Endothelial cell of umbilical vein (primary cell): ENCODE measurements at regions not wholly inside any gene's neighbourhood (a gene's known extent, or its start where the extent isn't known, plus 50 kb on each side); places are given as distances from the start of the nearest gene placed in this dataset.

Source experiments
- BruUV-seq: library from RNA; stranded (reverse); fragments of 400-500 nt; replicated peaks from 2 replicates; lab custom pipeline; 2021; lab: Mats Ljungman, UMichigan
- CTCF ChIA-PET: fragments of 300-600, 350-600 bp; sonication (Branson Sonifier 250); formaldehyde crosslinking; loops from one replicate; lab custom pipeline; 2021; ENCODE audit warnings: antibody characterized with exemption, inconsistent platforms; lab: Charles Lee
- POLR2A ChIA-PET: fragments of 300-600, 350-600 bp; sonication (Branson Sonifier 250); formaldehyde crosslinking; loops from one replicate; lab custom pipeline; 2021; ENCODE audit warnings: antibody characterized with exemption, inconsistent platforms; lab: Charles Lee
- DNase-seq: peaks from one replicate; pipeline ENCODE4 v3.0.0-alpha.2; 2011; ENCODE audit warnings: low read depth, low spot score
- FAIRE-seq: peaks from 2 replicates; lab custom pipeline; 2011; peaks lifted over from hg19 to GRCh38; lab: Jason Lieb, UNC
- H2AFZ ChIP-seq: 2 replicates; pipeline ENCODE4 v1.6.0; 2012; ENCODE audit warnings: low read depth, low read length, control low read depth, inconsistent platforms
- H3K27ac ChIP-seq: 2 replicates; pipeline ENCODE4 v1.5.1; 2011; ENCODE audit warnings: low read depth, mild to moderate bottlenecking, control low read depth, low read length, moderate library complexity; ENCODE audit not compliant: insufficient read depth
- H3K27me3 ChIP-seq, 2 experiments: 2 replicates each; pipeline versions ENCODE4 v1.6.0 to v1.6.1; 2011; ENCODE audit warnings: low read length in 2 of 2, mixed read lengths in 1 of 2; ENCODE audit not compliant: control insufficient read depth in 2 of 2, insufficient read depth in 2 of 2
- H3K36me3 ChIP-seq, 2 experiments: 2 replicates in 1 of 2; 3 replicates in 1 of 2; pipeline ENCODE4 v1.5.1; 2011; ENCODE audit warnings: low read length in 2 of 2, mild to moderate bottlenecking in 1 of 2, moderate library complexity in 1 of 2; ENCODE audit not compliant: control insufficient read depth in 2 of 2, insufficient read depth in 2 of 2; ENCODE audit errors: extremely low read depth in 1 of 2
- H3K4me1 ChIP-seq: 3 replicates; pipeline ENCODE4 v1.5.1; 2011; ENCODE audit warnings: mild to moderate bottlenecking, low read length; ENCODE audit not compliant: control insufficient read depth, insufficient read depth; ENCODE audit errors: extremely low read depth
- H3K4me2 ChIP-seq: 2 replicates; pipeline ENCODE4 v1.6.1; 2011; ENCODE audit warnings: low read length, control low read depth, mixed read lengths; ENCODE audit not compliant: insufficient read depth
- H3K4me3 ChIP-seq, 3 experiments: fragments of 200-600 bp in 1 of 3; sonication (generic), shearing (Covaris generic) in 1 of 3; replicated peaks in 1 of 3; 2 replicates each; pipeline ENCODE4 v1.5.1; 2011 to 2016; ENCODE audit warnings: control low read depth in 3 of 3, low read length in 3 of 3, mild to moderate bottlenecking in 2 of 3, inconsistent platforms in 1 of 3, low read depth in 1 of 3, moderate library complexity in 1 of 3; ENCODE audit not compliant: insufficient read depth in 1 of 3
- H3K79me2 ChIP-seq: 2 replicates; pipeline ENCODE4 v1.6.0; 2012; ENCODE audit warnings: low read length, inconsistent platforms; ENCODE audit not compliant: control insufficient read depth, insufficient read depth
- H3K9ac ChIP-seq: replicated peaks from 2 replicates; pipeline ENCODE3; 2011; ENCODE audit warnings: low read length, control low read depth; ENCODE audit not compliant: insufficient read depth; ENCODE audit errors: extremely low read depth
- H3K9me1 ChIP-seq: replicated peaks from 3 replicates; pipeline ENCODE4 v1.6.0; 2011; ENCODE audit warnings: mild to moderate bottlenecking, low read length; ENCODE audit not compliant: control insufficient read depth, insufficient read depth; ENCODE audit errors: extremely low read depth
- H3K9me3 ChIP-seq: replicated peaks from 2 replicates; pipeline ENCODE4 v1.5.1; 2012; ENCODE audit warnings: low read length, inconsistent platforms; ENCODE audit not compliant: control insufficient read depth, insufficient read depth
- H4K20me1 ChIP-seq: replicated peaks from 2 replicates; pipeline ENCODE3; 2011; ENCODE audit warnings: mild to moderate bottlenecking, low read length; ENCODE audit not compliant: control insufficient read depth, insufficient read depth; ENCODE audit errors: extremely low read depth
- CTCF ChIP-seq, 2 donors: IDR thresholded peaks; 1 replicate in 1 of 2; 2 replicates in 1 of 2; pipeline ENCODE4 v1.5.1; 2011; ENCODE audit warnings: low read length in 2 of 2, mild to moderate bottlenecking in 2 of 2, moderate library complexity in 2 of 2, control low read depth in 1 of 2, inconsistent platforms in 1 of 2, low read depth in 1 of 2; ENCODE audit not compliant: insufficient read depth in 1 of 2; ENCODE audit errors: extremely low read depth in 1 of 2
- EZH2 ChIP-seq: IDR thresholded peaks from 2 replicates; pipeline ENCODE4 v1.6.1; 2012; ENCODE audit warnings: borderline replicate concordance, low read depth, mild to moderate bottlenecking, moderate library complexity, low read length, inconsistent platforms; ENCODE audit not compliant: severe bottlenecking
- FOS ChIP-seq: IDR thresholded peaks from 2 replicates; pipeline ENCODE4 v1.6.1; 2011; ENCODE audit warnings: mild to moderate bottlenecking, low read length, moderate library complexity, borderline replicate concordance; ENCODE audit not compliant: insufficient read depth
- GATA2 ChIP-seq: IDR thresholded peaks from 2 replicates; pipeline ENCODE4 v1.7.0; 2011; ENCODE audit warnings: low read depth, mild to moderate bottlenecking, moderate library complexity, mixed read lengths, low read length; ENCODE audit not compliant: insufficient read length, insufficient read depth
- JUN ChIP-seq: IDR thresholded peaks from 2 replicates; pipeline ENCODE4 v1.6.1; 2011; ENCODE audit warnings: borderline replicate concordance, low read depth; ENCODE audit not compliant: insufficient read length, insufficient read depth
- MAX ChIP-seq: IDR thresholded peaks from 2 replicates; pipeline ENCODE4 v1.6.1; 2011; ENCODE audit not compliant: insufficient read depth, insufficient read length
- MYC ChIP-seq: IDR thresholded peaks from one replicate; pipeline ENCODE4 v1.6.1; 2011; ENCODE audit warnings: mild to moderate bottlenecking, low read depth, low read length
- POLR2A ChIP-seq: IDR thresholded peaks from 2 replicates; pipeline ENCODE4 v1.6.1; 2012; ENCODE audit warnings: low read depth, mild to moderate bottlenecking, control low read depth, low read length
- POLR2AphosphoS5 ChIP-seq: IDR thresholded peaks from 2 replicates; pipeline ENCODE4 v1.6.1; 2012; ENCODE audit warnings: low read depth, mild to moderate bottlenecking, control low read depth, low read length, moderate library complexity; ENCODE audit not compliant: insufficient read depth
- dilution Hi-C: fragments of 300-500 bp; cut with MboI; formaldehyde crosslinking; loops from one replicate; pipeline ENCODE4 v1.15.0; 2019; ENCODE audit warnings: low sequenced_read_pairs; ENCODE audit not compliant: extremely low pct_ligation_motif_present
- intact Hi-C: fragments of 100-400 bp; cut with micrococcal nuclease; formaldehyde crosslinking; loops from one replicate; pipeline ENCODE4 v1.10.0; 2022

- H3K9me1 ChIP-seq = no peaks in the 10 kb centered on the region
- DNase-seq (no peak), FAIRE-seq (no peak)
- ChIA-PET CTCF (no interaction called here), POLR2A (no interaction called here)
- H3K27ac ChIP-seq = no peak overlapping the region
- BruUV-seq = no TSS peak
- H3K9me3 ChIP-seq = no peaks in the 10 kb centered on the region
- dilution Hi-C loops = no loop called here
- TF ChIP-seq EZH2 = no peak
- no peak for TF ChIP-seq POLR2A
- TF ChIP-seq MAX = no peak
- no peak for TF ChIP-seq CTCF (IDR thresholded peaks at IDR 0.05; ENCODE audit: extremely low read depth in 1 of 2, insufficient read depth in 1 of 2, low read depth in 1 of 2, low read length in 2 of 2)
- TF ChIP-seq GATA2 = no peak
- TF ChIP-seq MYC = no peak
- TF ChIP-seq FOS = no peak
- no peak for TF ChIP-seq JUN
- no peak for TF ChIP-seq POLR2AphosphoS5
- H3K36me3 ChIP-seq = no peaks in the 10 kb centered on the region
- no peaks in the 10 kb centered on the region for H4K20me1 ChIP-seq
- H3K79me2 ChIP-seq = no peaks in the 10 kb centered on the region
- H3K4me3 ChIP-seq = no peak overlapping the region
- H3K9ac ChIP-seq = no peak overlapping the region
- no peaks in the 10 kb centered on the region for H3K4me1 ChIP-seq
- H3K27me3 ChIP-seq = peaks cover 3 to 13% of the 10 kb centered on the region in 2 experiments
- intact Hi-C loops = no loop called here
- no peak overlapping the region for H2AFZ ChIP-seq
- H3K4me2 ChIP-seq = no peak overlapping the region
Measured at GRCh38 chr10:33777223-33777622, 442.8 kb upstream of the NRP1 start.
